Stomach (tissue), 8 donors: ENCODE measurements at regions not wholly inside any gene's neighbourhood (a gene's known extent, or its start where the extent isn't known, plus 50 kb on each side); places are given as distances from the start of the nearest gene placed in this dataset.

Experiments
- DNase-seq, 2 donors: peaks; one replicate each; pipeline versions ENCODE4 v3.0.0 to v3.0.0-alpha.2; 2013 to 2019
- H3K27ac ChIP-seq, 5 donors: fragments of 200-600 bp in 4 of 5; sonication (generic) in 4 of 5; one replicate each; pipeline ENCODE4 v1.5.1; 2013 to 2019; ENCODE audit warnings: mild to moderate bottlenecking in 1 of 5, moderate library complexity in 1 of 5
- H3K27me3 ChIP-seq, 3 donors: fragments of 200-600 bp; sonication (generic); one replicate each; pipeline ENCODE4 v1.5.1; 2017 to 2019; ENCODE audit warnings: mixed run types in 1 of 3
- H3K36me3 ChIP-seq, 4 donors: fragments of 200-600 bp; sonication (generic); 1 replicate in 3 of 4; 2 replicates in 1 of 4; pipeline ENCODE4 v1.5.1; 2016 to 2019
- H3K4me1 ChIP-seq, 4 donors: fragments of 200-600 bp; sonication (generic); one replicate each; pipeline ENCODE4 v1.5.1; 2016 to 2019
- H3K4me3 ChIP-seq, 4 donors: fragments of 200-600 bp; sonication (generic) in 3 of 4; one replicate each; pipeline ENCODE4 v1.5.1; 2016 to 2019; ENCODE audit warnings: mild to moderate bottlenecking in 1 of 4
- H3K9me3 ChIP-seq, 4 donors: fragments of 200-600 bp; sonication (generic); one replicate each; pipeline ENCODE4 v1.5.1; 2016 to 2019
- CTCF ChIP-seq, 7 experiments: fragments of 450-650 bp in 4 of 7; fragments of 200-600 bp in 3 of 7; sonication (generic) in 3 of 7; IDR thresholded peaks; one replicate each; pipeline ENCODE4 v1.5.1; 2016 to 2019; ENCODE audit warnings: antibody characterized with exemption in 7 of 7, control low read depth in 2 of 7, mild to moderate bottlenecking in 1 of 7
- EP300 ChIP-seq: sonication (generic); formaldehyde crosslinking; IDR thresholded peaks from one replicate; pipeline ENCODE4 v1.6.1; 2017; ENCODE audit warnings: antibody characterized with exemption
- POLR2A ChIP-seq, 4 donors: fragments of 450-650 bp; IDR thresholded peaks; one replicate each; pipeline ENCODE4 v1.6.1; 2016; ENCODE audit warnings: antibody characterized with exemption in 4 of 4, control low read depth in 2 of 4, mild to moderate bottlenecking in 1 of 4, moderate library complexity in 1 of 4
- POLR2AphosphoS5 ChIP-seq, 3 donors: sonication (generic); formaldehyde crosslinking; IDR thresholded peaks; one replicate each; pipeline ENCODE4 v1.6.1; 2016; ENCODE audit warnings: antibody characterized with exemption in 3 of 3
- WGBS, 5 donors: extraction: QIAGEN DNeasy Blood & Tissue Kit in 3 of 5; methylation state at CpG; one replicate each; pipeline versions ENCODE4 v1.1.5 to v1.1.7; 2013 to 2018; 5-methylcytosine and 5-hydroxymethylcytosine counted together
- intact Hi-C: fragments of 100-400 bp; cut with DNase I; formaldehyde crosslinking; loops from one replicate; pipeline ENCODE4 v1.15.1; 2023; ENCODE audit warnings: low total_unique reads
- donor health status: healthy with polysubstance abuse.
- donor health status: Bipolar disorder and iron deficiency.
- donor health status: healthy.

- H3K4me3 ChIP-seq: no peak overlapping the region
- no peak overlapping the region for H3K27ac ChIP-seq
- no peaks in the 10 kb centered on the region for H3K36me3 ChIP-seq
- intact Hi-C loops: no loop called here
- H3K27me3 ChIP-seq: no peaks in the 10 kb centered on the region
- no peaks in the 10 kb centered on the region for H3K9me3 ChIP-seq
- DNase-seq: peak in 1 of 2 donors; percentile 3
- WGBS, 5 donors: 44 to 52% (median 51%) methylated on average over 6 of the region's 6 CpGs
- TF ChIP-seq POLR2AphosphoS5 (IDR thresholded peaks at IDR 0.05) (peak in 2 of 3 donors; percentile 27 to 48), EP300 (no peak), POLR2A (IDR thresholded peaks at IDR 0.05) (no peak), CTCF (IDR thresholded peaks at IDR 0.05) (no peak)
- H3K4me1 ChIP-seq: peaks cover 0 to 6% (median 0%) of the 10 kb centered on the region in 4 donors
Observed at GRCh38 chr9:80552931-80553330, 981.2 kb downstream of the TLE4 start.

GRCh38 chr9:80550181-80550580 lies 978.4 kb downstream of the TLE4 start:
- Histone ChIP-seq H3K9me3 (no peaks in the 10 kb centered on the region), H3K36me3 (no peaks in the 10 kb centered on the region), H3K27me3 (no peaks in the 10 kb centered on the region), H3K4me3 (no peak overlapping the region), H3K27ac (no peak overlapping the region), H3K4me1 (peaks cover 0 to 6% (median 0%) of the 10 kb centered on the region in 4 donors)
- DNase-seq: no peak
- TF ChIP-seq POLR2A (IDR thresholded peaks at IDR 0.05): no peak
- intact Hi-C loops: no loop called here

- 67 to 79% (median 68%) methylated on average over 4 of the region's 4 CpGs for WGBS, 5 donors
- H3K36me3 ChIP-seq: no peaks in the 10 kb centered on the region
- intact Hi-C loops: no loop called here
Observed at GRCh38 chr9:80547613-80548012, 975.8 kb downstream of the TLE4 start.

GRCh38 chr9:80540387-80540786 lies 968.6 kb downstream of the TLE4 start:
- H3K27ac ChIP-seq: no peak overlapping the region
- no peaks in the 10 kb centered on the region for H3K36me3 ChIP-seq
- 77 to 83% (median 80%) methylated on average over 4 of the region's 4 CpGs for WGBS, 5 donors
- intact Hi-C loops: no loop called here
- no peak overlapping the region for H3K4me3 ChIP-seq
- peaks cover 0 to 10% (median 0%) of the 10 kb centered on the region in 4 donors for H3K9me3 ChIP-seq
- no peaks in the 10 kb centered on the region for H3K27me3 ChIP-seq
- no peak for TF ChIP-seq POLR2AphosphoS5 (IDR thresholded peaks at IDR 0.05)
- TF ChIP-seq POLR2A (IDR thresholded peaks at IDR 0.05): no peak
- no peak for TF ChIP-seq CTCF (IDR thresholded peaks at IDR 0.05)
- TF ChIP-seq EP300: no peak
- DNase-seq: no peak
- H3K4me1 ChIP-seq: no peaks in the 10 kb centered on the region

More at GRCh38 chr9:80547613-80548012, 975.8 kb downstream of the TLE4 start:
- no peak for DNase-seq
- TF ChIP-seq EP300 (no peak), POLR2A (IDR thresholded peaks at IDR 0.05) (no peak), CTCF (IDR thresholded peaks at IDR 0.05) (no peak)
- no peak overlapping the region for H3K27ac ChIP-seq
- no peak overlapping the region for H3K4me3 ChIP-seq
- no peaks in the 10 kb centered on the region for H3K4me1 ChIP-seq
- H3K27me3 ChIP-seq: no peaks in the 10 kb centered on the region
- peaks cover 0 to 10% (median 0%) of the 10 kb centered on the region in 4 donors for H3K9me3 ChIP-seq

GRCh38 chr9:80538976-80539375 lies 967.2 kb downstream of the TLE4 start:
- H3K4me3 ChIP-seq: no peak overlapping the region
- H3K4me1 ChIP-seq: no peaks in the 10 kb centered on the region
- no peak for DNase-seq
- intact Hi-C loops: no loop called here
- H3K9me3 ChIP-seq: peaks cover 0 to 1% (median 0%) of the 10 kb centered on the region in 4 donors
- H3K36me3 ChIP-seq: no peaks in the 10 kb centered on the region
- no peak overlapping the region for H3K27ac ChIP-seq
- no peaks in the 10 kb centered on the region for H3K27me3 ChIP-seq
- WGBS, 5 donors: 51 to 73% (median 56%) methylated on average over 1 of the region's 1 CpG
- TF ChIP-seq POLR2AphosphoS5 (IDR thresholded peaks at IDR 0.05) (no peak), POLR2A (IDR thresholded peaks at IDR 0.05) (no peak), CTCF (IDR thresholded peaks at IDR 0.05) (no peak), EP300 (no peak)
